ENCODE measurements at regions not wholly inside any gene's neighbourhood (a gene's known extent, or its start where the extent isn't known, plus 50 kb on each side); places are given as distances from the start of the nearest gene placed in this dataset.

DNA sequence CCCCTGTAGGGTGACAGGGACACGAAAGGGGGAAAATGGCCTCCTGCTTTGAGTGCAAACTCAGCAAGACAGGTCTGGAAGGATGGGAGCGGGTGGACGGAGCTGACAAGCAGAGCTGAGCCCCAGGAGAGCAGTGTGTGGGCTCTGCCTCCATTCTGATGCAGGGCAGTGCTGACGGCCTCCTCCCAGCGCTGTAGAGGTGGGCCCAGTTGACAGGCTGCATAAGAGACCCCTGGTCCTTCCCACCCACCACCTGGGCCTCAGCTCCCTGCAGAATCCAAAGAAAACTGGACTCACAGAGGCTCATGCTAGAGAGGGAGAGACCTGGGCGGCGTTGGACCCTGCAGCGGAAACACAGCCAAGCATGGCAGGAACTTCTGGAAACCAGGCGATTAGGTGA lies 1113.4 kb downstream of the BRD1 start:
- Mint-ChIP-seq H3K9me3 (peaks cover 7% of the 10 kb centered on the region), H3K4me3 (no peak overlapping the region), H3K27me3 (ENCODE audit: low read depth) (no peaks in the 10 kb centered on the region), H3K27ac (ENCODE audit: unreplicated experiment) (no peak overlapping the region), H3K36me3 (ENCODE audit: low read depth) (peaks cover 11% of the 10 kb centered on the region), H3K4me1 (peaks cover 23% of the 10 kb centered on the region)
- no peak for DNase-seq (ENCODE audit: low read depth, low spot score)
- TF ChIP-seq CTCF (conservative IDR thresholded peaks at IDR 0.05): no peak

GRCh38 chr22:48713272-48714205 lies 1114.1 kb downstream of the BRD1 start:
- no peak for TF ChIP-seq CTCF (conservative IDR thresholded peaks at IDR 0.05)
- H3K27ac Mint-ChIP-seq (ENCODE audit: unreplicated experiment): no peak overlapping the region
- peaks cover 20% of the 10 kb centered on the region for H3K4me1 Mint-ChIP-seq
- no peak for DNase-seq (ENCODE audit: low read depth, low spot score)
- no peaks in the 10 kb centered on the region for H3K27me3 Mint-ChIP-seq (ENCODE audit: low read depth)
- peaks cover 11% of the 10 kb centered on the region for H3K36me3 Mint-ChIP-seq (ENCODE audit: low read depth)
- H3K9me3 Mint-ChIP-seq: peaks cover 7% of the 10 kb centered on the region
- H3K4me3 Mint-ChIP-seq: no peak overlapping the region

DNA sequence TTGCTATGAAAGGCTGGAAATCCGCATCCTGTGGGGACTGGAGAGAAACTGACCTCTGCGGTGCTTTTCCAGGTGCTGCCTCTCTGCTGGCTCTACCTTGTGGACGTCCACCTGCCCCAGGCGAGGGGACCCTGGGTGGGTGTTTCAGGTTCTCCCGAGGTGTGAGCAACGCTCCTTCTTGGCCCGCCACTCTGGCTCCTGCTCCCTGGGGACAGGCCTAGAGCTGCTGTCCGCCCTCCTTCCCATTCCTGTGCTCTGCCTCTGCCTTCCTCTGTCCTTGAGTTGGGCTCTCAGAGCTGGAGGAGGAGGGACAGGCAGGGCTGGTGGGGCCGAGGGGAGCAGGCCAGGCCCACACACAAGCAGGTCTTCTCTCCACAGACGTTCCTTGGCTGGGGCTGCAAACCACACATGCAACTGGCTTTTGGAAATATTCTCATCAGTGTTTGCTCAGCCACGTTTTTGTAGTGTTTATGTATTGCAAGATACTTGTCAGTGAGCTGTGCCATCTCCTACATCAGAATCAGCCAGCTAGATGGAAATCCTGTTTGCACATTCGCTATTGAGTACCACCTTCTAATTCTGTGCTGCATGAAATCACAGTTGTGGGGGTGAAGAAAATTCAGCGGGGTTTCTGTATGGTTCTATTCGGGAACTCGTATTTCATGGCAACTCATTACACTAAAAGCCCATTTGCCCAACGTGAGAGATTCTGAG lies 1115.0 kb downstream of the BRD1 start:
- no peak for TF ChIP-seq CTCF (conservative IDR thresholded peaks at IDR 0.05)
- Mint-ChIP-seq H3K27ac (ENCODE audit: unreplicated experiment) (no peak overlapping the region), H3K4me1 (peaks cover 20% of the 10 kb centered on the region), H3K36me3 (ENCODE audit: low read depth) (peaks cover 11% of the 10 kb centered on the region), H3K9me3 (peaks cover 7% of the 10 kb centered on the region), H3K27me3 (ENCODE audit: low read depth) (no peaks in the 10 kb centered on the region), H3K4me3 (no peak overlapping the region)
- no peak for DNase-seq (ENCODE audit: low read depth, low spot score)

DNA sequence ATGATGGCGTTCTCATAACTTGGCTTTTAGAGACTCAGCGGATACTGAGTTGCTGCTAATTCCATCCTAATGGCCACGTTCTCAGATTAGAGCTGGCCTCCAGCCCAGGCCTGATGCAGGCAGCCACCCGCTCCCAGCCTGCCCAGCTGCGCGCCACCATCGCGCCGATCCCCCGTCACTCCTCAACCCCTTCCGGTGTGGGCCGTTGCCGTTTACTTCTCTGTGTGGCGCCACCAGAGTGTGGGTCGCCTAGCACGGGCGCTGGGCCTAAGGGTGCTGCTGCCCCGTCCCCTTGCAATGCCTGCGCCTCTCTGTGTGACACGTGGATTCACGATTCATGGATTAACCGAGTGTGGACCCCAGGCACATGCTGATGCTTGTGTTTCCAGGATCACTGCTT lies 1116.0 kb downstream of the BRD1 start:
- Mint-ChIP-seq H3K4me3 (no peak overlapping the region), H3K36me3 (ENCODE audit: low read depth) (peaks cover 11% of the 10 kb centered on the region), H3K27me3 (ENCODE audit: low read depth) (no peaks in the 10 kb centered on the region), H3K27ac (ENCODE audit: unreplicated experiment) (no peak overlapping the region), H3K4me1 (peaks cover 12% of the 10 kb centered on the region), H3K9me3 (peaks cover 7% of the 10 kb centered on the region)
- no peak for DNase-seq (ENCODE audit: low read depth, low spot score)
- no peak for TF ChIP-seq CTCF (conservative IDR thresholded peaks at IDR 0.05)

DNA sequence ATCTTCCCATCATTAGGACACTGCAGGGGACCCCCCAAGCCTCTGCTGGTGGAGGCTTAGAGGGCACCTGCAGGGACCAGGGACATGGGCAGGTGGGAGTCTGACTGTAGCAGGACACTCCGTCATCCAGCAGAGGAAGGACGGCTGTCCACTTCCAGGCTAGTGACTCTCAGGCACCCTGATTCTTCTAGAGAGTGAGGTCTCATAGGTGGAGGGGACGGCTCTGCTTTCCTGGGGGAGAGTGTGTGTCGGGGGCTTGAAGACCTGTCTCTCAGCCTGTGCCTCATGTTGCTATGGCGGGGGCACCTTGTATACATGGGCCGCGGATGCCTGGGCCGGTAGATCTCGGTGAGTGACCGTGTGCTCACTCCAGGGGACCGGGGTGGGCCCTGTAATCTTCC lies 1116.6 kb downstream of the BRD1 start:
- Mint-ChIP-seq H3K4me3 (no peak overlapping the region), H3K36me3 (ENCODE audit: low read depth) (peaks cover 11% of the 10 kb centered on the region)
- no peak for DNase-seq (ENCODE audit: low read depth, low spot score)

More for the DNA sequence above, 1116.6 kb downstream of the BRD1 start:
- H3K9me3 Mint-ChIP-seq: peaks cover 5% of the 10 kb centered on the region
- H3K27me3 Mint-ChIP-seq (ENCODE audit: low read depth): no peaks in the 10 kb centered on the region
- peaks cover 14% of the 10 kb centered on the region for H3K4me1 Mint-ChIP-seq
- no peak for TF ChIP-seq CTCF (conservative IDR thresholded peaks at IDR 0.05)
- H3K27ac Mint-ChIP-seq (ENCODE audit: unreplicated experiment): peak overlapping the region; percentile 67

All from neural crest cell (in vitro differentiated cells).